ENCODE measurements at regions not wholly inside any gene's neighbourhood (a gene's known extent, or its start where the extent isn't known, plus 50 kb on each side); places are given as distances from the start of the nearest gene placed in this dataset.

- H3F3A ChIP-seq (ENCODE audit: insufficient read depth, low read length) = no peaks in the 10 kb centered on the region
- H3K9me3 ChIP-seq (replicated peaks; ENCODE audit: insufficient read depth, low read length) = no peaks in the 10 kb centered on the region
- no peak overlapping the region for H3K9ac ChIP-seq (ENCODE audit: low read length)
- no peaks in the 10 kb centered on the region for H3K9me2 ChIP-seq (replicated peaks; ENCODE audit: insufficient read depth, low read length)
- H3K4me1 ChIP-seq (ENCODE audit: low read length) = no peaks in the 10 kb centered on the region
- no peaks in the 10 kb centered on the region for H3K27me3 ChIP-seq (replicated peaks; ENCODE audit: insufficient read depth, low read length)
- H3K27ac ChIP-seq (ENCODE audit: low read length) = no peak overlapping the region
- H3K4me3 ChIP-seq (ENCODE audit: low read length) = no peak overlapping the region
- H3K36me3 ChIP-seq (replicated peaks; ENCODE audit: insufficient read depth, low read length) = no peaks in the 10 kb centered on the region
- no peaks in the 10 kb centered on the region for H4K20me1 ChIP-seq (ENCODE audit: insufficient read depth, low read length)
- H3K4me2 ChIP-seq (ENCODE audit: low read depth, low read length) = no peak overlapping the region
- no peak for DNase-seq
- H2AFZ ChIP-seq (ENCODE audit: low read length) = no peak overlapping the region
- no peak for TF ChIP-seq EZH2phosphoT487 (IDR thresholded peaks at IDR 0.05; ENCODE audit: low read length)
- no peak for TF ChIP-seq CTCF (IDR thresholded peaks at IDR 0.05; ENCODE audit: low read length)
- TF ChIP-seq EZH2 (optimal IDR thresholded peaks at IDR 0.05; ENCODE audit: low read depth, low read length) = no peak
- H3K79me2 ChIP-seq (ENCODE audit: low read length) = no peaks in the 10 kb centered on the region
These were observed 55.8 kb upstream of the FAM136A start for GRCh38 chr2:70357684-70358071.

DNA sequence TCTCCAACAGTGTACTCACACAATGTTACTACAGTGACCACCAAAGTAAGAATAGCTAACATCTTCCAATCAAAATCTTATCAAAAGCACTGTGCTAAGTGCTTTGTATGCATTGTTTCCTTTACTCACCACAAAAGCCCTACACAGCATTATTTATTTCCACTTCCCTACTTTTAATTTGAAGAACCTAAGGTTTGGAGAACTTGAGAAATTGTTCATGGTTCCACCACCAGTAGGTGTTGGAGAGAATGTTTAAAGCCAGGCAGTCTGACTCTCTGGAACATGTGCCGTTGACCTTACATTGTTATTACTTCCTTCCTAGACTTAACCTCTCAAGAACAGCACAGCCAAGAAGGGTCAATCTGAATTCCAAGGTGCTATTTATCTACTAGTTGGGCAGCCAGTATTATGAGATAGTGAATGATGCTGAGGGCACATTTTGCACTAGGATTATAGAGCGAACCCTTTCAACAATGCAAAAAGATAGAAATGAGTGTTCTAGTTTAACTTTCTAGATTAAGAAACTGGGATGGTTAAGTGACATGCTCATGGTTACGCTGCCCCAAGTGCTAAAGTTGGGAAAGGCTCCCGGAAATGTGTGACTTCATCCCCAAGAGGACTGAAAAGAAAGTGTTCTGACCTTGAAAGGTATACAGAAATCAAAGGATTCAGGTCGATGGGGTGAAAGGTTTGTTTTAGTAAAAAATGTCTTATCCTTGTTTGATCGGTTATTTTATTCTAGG, 55.2 kb upstream of the FAM136A start:
- H3K4me2 ChIP-seq (ENCODE audit: low read depth, low read length) = no peak overlapping the region
- H3K9me2 ChIP-seq (replicated peaks; ENCODE audit: insufficient read depth, low read length) = no peaks in the 10 kb centered on the region
- no peak for DNase-seq
- H2AFZ ChIP-seq (ENCODE audit: low read length) = no peak overlapping the region
- no peaks in the 10 kb centered on the region for H3K27me3 ChIP-seq (replicated peaks; ENCODE audit: insufficient read depth, low read length)
- no peaks in the 10 kb centered on the region for H3K4me1 ChIP-seq (ENCODE audit: low read length)
- H3K4me3 ChIP-seq (ENCODE audit: low read length) = no peak overlapping the region
- no peaks in the 10 kb centered on the region for H3K9me3 ChIP-seq (replicated peaks; ENCODE audit: insufficient read depth, low read length)
- H3K27ac ChIP-seq (ENCODE audit: low read length) = no peak overlapping the region
- no peak for TF ChIP-seq EZH2 (optimal IDR thresholded peaks at IDR 0.05; ENCODE audit: low read depth, low read length)
- TF ChIP-seq CTCF (IDR thresholded peaks at IDR 0.05; ENCODE audit: low read length) = no peak
- no peak for TF ChIP-seq EZH2phosphoT487 (IDR thresholded peaks at IDR 0.05; ENCODE audit: low read length)
- H4K20me1 ChIP-seq (ENCODE audit: insufficient read depth, low read length) = no peaks in the 10 kb centered on the region
- H3K36me3 ChIP-seq (replicated peaks; ENCODE audit: insufficient read depth, low read length) = no peaks in the 10 kb centered on the region
- no peaks in the 10 kb centered on the region for H3F3A ChIP-seq (ENCODE audit: insufficient read depth, low read length)
- no peak overlapping the region for H3K9ac ChIP-seq (ENCODE audit: low read length)
- no peaks in the 10 kb centered on the region for H3K79me2 ChIP-seq (ENCODE audit: low read length)

GRCh38 chr2:70354264-70354949, 52.5 kb upstream of the FAM136A start:
- no peaks in the 10 kb centered on the region for H3K79me2 ChIP-seq (ENCODE audit: low read length)
- H3K4me3 ChIP-seq (ENCODE audit: low read length) = no peak overlapping the region
- no peak for DNase-seq
- H3F3A ChIP-seq (ENCODE audit: insufficient read depth, low read length) = no peaks in the 10 kb centered on the region
- no peaks in the 10 kb centered on the region for H4K20me1 ChIP-seq (ENCODE audit: insufficient read depth, low read length)
- no peaks in the 10 kb centered on the region for H3K27me3 ChIP-seq (replicated peaks; ENCODE audit: insufficient read depth, low read length)
- H3K9ac ChIP-seq (ENCODE audit: low read length) = no peak overlapping the region
- H3K4me1 ChIP-seq (ENCODE audit: low read length) = no peaks in the 10 kb centered on the region
- H3K9me3 ChIP-seq (replicated peaks; ENCODE audit: insufficient read depth, low read length) = no peaks in the 10 kb centered on the region
- no peak overlapping the region for H3K27ac ChIP-seq (ENCODE audit: low read length)
- no peaks in the 10 kb centered on the region for H3K9me2 ChIP-seq (replicated peaks; ENCODE audit: insufficient read depth, low read length)
- H3K36me3 ChIP-seq (replicated peaks; ENCODE audit: insufficient read depth, low read length) = no peaks in the 10 kb centered on the region
- no peak overlapping the region for H2AFZ ChIP-seq (ENCODE audit: low read length)
- no peak overlapping the region for H3K4me2 ChIP-seq (ENCODE audit: low read depth, low read length)
- TF ChIP-seq EZH2 (optimal IDR thresholded peaks at IDR 0.05; ENCODE audit: low read depth, low read length) (no peak), CTCF (IDR thresholded peaks at IDR 0.05; ENCODE audit: low read length) (no peak), EZH2phosphoT487 (IDR thresholded peaks at IDR 0.05; ENCODE audit: low read length) (no peak)

All from MM.1S (cell line).